Lung (tissue), 11 donors: ENCODE measurements at regions not wholly inside any gene's neighbourhood (a gene's known extent, or its start where the extent isn't known, plus 50 kb on each side); places are given as distances from the start of the nearest gene placed in this dataset.

ENCODE experiments used
- ATAC-seq: fragments of 200-7000 bp; cut with Tn5 transposase; one replicate; pipeline ENCODE4 v1.9.1; 2020; ENCODE audit warnings: moderate number of reproducible peaks; ENCODE audit not compliant: insufficient read depth, low FRiP score
- DNase-seq, 3 donors: peaks; one replicate each; pipeline ENCODE4 v3.0.0-alpha.2; 2013 to 2017
- H3K27ac ChIP-seq, 2 donors: one replicate each; pipeline ENCODE4 v1.5.1; 2013; ENCODE audit warnings: mild to moderate bottlenecking in 2 of 2, moderate library complexity in 2 of 2, control low read depth in 1 of 2, inconsistent platforms in 1 of 2, low read depth in 1 of 2, low read length in 1 of 2
- H3K27me3 ChIP-seq, 3 donors: one replicate each; pipeline ENCODE4 v1.5.1; 2013; ENCODE audit warnings: low read length in 2 of 3; ENCODE audit not compliant: control insufficient read depth in 3 of 3, insufficient read depth in 3 of 3
- H3K36me3 ChIP-seq, 4 donors: one replicate each; pipeline ENCODE4 v1.5.1; 2013; ENCODE audit warnings: low read length in 4 of 4, mild to moderate bottlenecking in 1 of 4, moderate library complexity in 1 of 4; ENCODE audit not compliant: control insufficient read depth in 4 of 4, insufficient read depth in 4 of 4
- H3K4me1 ChIP-seq, 5 donors: one replicate each; pipeline ENCODE4 v1.5.1; 2013; ENCODE audit warnings: low read length in 5 of 5, mild to moderate bottlenecking in 2 of 5, moderate library complexity in 1 of 5; ENCODE audit not compliant: control insufficient read depth in 5 of 5, insufficient read depth in 5 of 5
- H3K4me3 ChIP-seq: one replicate; pipeline ENCODE4 v1.5.1; 2013; ENCODE audit warnings: mild to moderate bottlenecking, control low read depth, moderate library complexity
- H3K9ac ChIP-seq, 2 donors: one replicate each; pipeline ENCODE4 v1.5.1; 2013; ENCODE audit warnings: low read length in 2 of 2, control low read depth in 1 of 2; ENCODE audit not compliant: insufficient read depth in 1 of 2
- H3K9me3 ChIP-seq, 4 donors: one replicate each; pipeline ENCODE4 v1.5.1; 2013; ENCODE audit warnings: low read length in 3 of 4, mild to moderate bottlenecking in 1 of 4, moderate library complexity in 1 of 4; ENCODE audit not compliant: control insufficient read depth in 4 of 4, insufficient read depth in 3 of 4
- WGBS, 2 donors: extraction: QIAGEN DNeasy Blood & Tissue Kit; methylation state at CpG; one replicate each; pipeline ENCODE4 v1.1.7; 2013; 5-methylcytosine and 5-hydroxymethylcytosine counted together
- TF ChIP-seq, protein P1 (sequence below): IDR thresholded peaks from 2 replicates; pipeline ENCODE4 v1.5.1; 2012; ENCODE audit warnings: mild to moderate bottlenecking; ENCODE audit errors: control extremely low read depth, extremely low read depth
- donor health status: control.
- donor health status: control.
- donor health status: Bipolar disorder and iron deficiency.
- donor health status: healthy.
- donor health status: DM: yes; HTN: yes; CAD: no.

GRCh38 chr1:242877743-242878142 is 353.2 kb upstream of the PLD5 start:
- Histone ChIP-seq H3K9me3 (peaks cover 0 to 2% (median 0%) of the 10 kb centered on the region in 4 donors), H3K4me1 (peaks cover 0 to 10% (median 0%) of the 10 kb centered on the region in 5 donors), H3K27ac (no peak overlapping the region), H3K27me3 (no peaks in the 10 kb centered on the region), H3K9ac (no peak overlapping the region), H3K4me3 (no peak overlapping the region), H3K36me3 (no peaks in the 10 kb centered on the region)
- ATAC-seq: no peak
- DNase-seq: no peak
- TF ChIP-seq, protein P1, sequence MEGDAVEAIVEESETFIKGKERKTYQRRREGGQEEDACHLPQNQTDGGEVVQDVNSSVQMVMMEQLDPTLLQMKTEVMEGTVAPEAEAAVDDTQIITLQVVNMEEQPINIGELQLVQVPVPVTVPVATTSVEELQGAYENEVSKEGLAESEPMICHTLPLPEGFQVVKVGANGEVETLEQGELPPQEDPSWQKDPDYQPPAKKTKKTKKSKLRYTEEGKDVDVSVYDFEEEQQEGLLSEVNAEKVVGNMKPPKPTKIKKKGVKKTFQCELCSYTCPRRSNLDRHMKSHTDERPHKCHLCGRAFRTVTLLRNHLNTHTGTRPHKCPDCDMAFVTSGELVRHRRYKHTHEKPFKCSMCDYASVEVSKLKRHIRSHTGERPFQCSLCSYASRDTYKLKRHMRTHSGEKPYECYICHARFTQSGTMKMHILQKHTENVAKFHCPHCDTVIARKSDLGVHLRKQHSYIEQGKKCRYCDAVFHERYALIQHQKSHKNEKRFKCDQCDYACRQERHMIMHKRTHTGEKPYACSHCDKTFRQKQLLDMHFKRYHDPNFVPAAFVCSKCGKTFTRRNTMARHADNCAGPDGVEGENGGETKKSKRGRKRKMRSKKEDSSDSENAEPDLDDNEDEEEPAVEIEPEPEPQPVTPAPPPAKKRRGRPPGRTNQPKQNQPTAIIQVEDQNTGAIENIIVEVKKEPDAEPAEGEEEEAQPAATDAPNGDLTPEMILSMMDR: no peak

GRCh38 chr1:242877229-242877628 is 352.7 kb upstream of the PLD5 start:
- Histone ChIP-seq H3K36me3 (no peaks in the 10 kb centered on the region), H3K9ac (no peak overlapping the region), H3K4me3 (no peak overlapping the region), H3K9me3 (no peaks in the 10 kb centered on the region), H3K27me3 (no peaks in the 10 kb centered on the region), H3K27ac (no peak overlapping the region), H3K4me1 (peaks cover 0 to 10% (median 0%) of the 10 kb centered on the region in 5 donors)
- no peak for ATAC-seq
- TF ChIP-seq, protein P1: no peak
- WGBS, 2 donors: 42 to 45% methylated on average over 2 of the region's 2 CpGs
- no peak for DNase-seq

- no peaks in the 10 kb centered on the region for H3K36me3 ChIP-seq
- no peaks in the 10 kb centered on the region for H3K9me3 ChIP-seq
- H3K27ac ChIP-seq: no peak overlapping the region
- no peaks in the 10 kb centered on the region for H3K27me3 ChIP-seq
- peaks cover 0 to 10% (median 0%) of the 10 kb centered on the region in 5 donors for H3K4me1 ChIP-seq
- no peak for DNase-seq
- H3K4me3 ChIP-seq: no peak overlapping the region
- no peak for ATAC-seq
- TF ChIP-seq, protein P1: no peak
- 68 to 81% methylated on average over 1 of the region's 1 CpG for WGBS, 2 donors
- no peak overlapping the region for H3K9ac ChIP-seq
Measured at GRCh38 chr1:242876030-242876429, 351.5 kb upstream of the PLD5 start.

DNA sequence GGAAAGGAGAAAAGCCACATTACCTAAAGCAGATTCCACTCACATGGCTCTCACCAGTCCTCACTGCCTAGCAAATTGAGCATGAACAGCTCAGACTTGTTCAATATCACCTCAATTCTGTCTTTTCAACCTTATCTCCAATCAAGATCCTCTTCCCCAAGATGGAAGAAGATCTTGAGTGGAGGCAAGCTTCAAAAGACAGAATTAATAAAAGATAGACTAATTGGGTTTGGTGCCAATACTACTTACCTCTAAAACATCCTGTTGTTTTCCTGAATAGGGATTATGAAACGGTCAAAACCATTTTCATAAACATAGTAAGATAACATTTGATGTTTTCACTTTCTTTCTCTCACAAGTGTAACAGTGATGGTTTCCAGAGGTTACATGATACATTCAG is 349.2 kb upstream of the PLD5 start:
- Histone ChIP-seq H3K9me3 (no peaks in the 10 kb centered on the region), H3K27ac (no peak overlapping the region), H3K9ac (no peak overlapping the region), H3K4me3 (no peak overlapping the region), H3K27me3 (no peaks in the 10 kb centered on the region), H3K4me1 (peaks cover 0 to 10% (median 0%) of the 10 kb centered on the region in 5 donors), H3K36me3 (no peaks in the 10 kb centered on the region)
- WGBS, 2 donors: 42 to 53% methylated on average over 1 of the region's 1 CpG
- DNase-seq (no peak), ATAC-seq (no peak)
- TF ChIP-seq, protein P1: no peak
